Prostate gland (tissue), 2 donors: ENCODE measurements at regions not wholly inside any gene's neighbourhood (a gene's known extent, or its start where the extent isn't known, plus 50 kb on each side); places are given as distances from the start of the nearest gene placed in this dataset.

Experiments used
- POLR2A ChIP-seq: fragments of 450-650 bp; IDR thresholded peaks from one replicate; pipeline ENCODE4 v1.6.1; 2016; ENCODE audit warnings: antibody characterized with exemption, mild to moderate bottlenecking
- POLR2AphosphoS5 ChIP-seq: sonication (generic); formaldehyde crosslinking; IDR thresholded peaks from one replicate; pipeline ENCODE4 v1.6.1; 2017; ENCODE audit warnings: antibody characterized with exemption
- TF ChIP-seq, protein P1 (sequence below), 4 experiments: fragments of 200-600 bp in 2 of 4; fragments of 450-650 bp in 2 of 4; sonication (generic) in 2 of 4; IDR thresholded peaks; 1 replicate in 3 of 4; 2 replicates in 1 of 4; pipeline ENCODE4 v1.5.1; 2016 to 2019; ENCODE audit warnings: antibody characterized with exemption in 4 of 4, mild to moderate bottlenecking in 2 of 4, moderate library complexity in 2 of 4

DNA sequence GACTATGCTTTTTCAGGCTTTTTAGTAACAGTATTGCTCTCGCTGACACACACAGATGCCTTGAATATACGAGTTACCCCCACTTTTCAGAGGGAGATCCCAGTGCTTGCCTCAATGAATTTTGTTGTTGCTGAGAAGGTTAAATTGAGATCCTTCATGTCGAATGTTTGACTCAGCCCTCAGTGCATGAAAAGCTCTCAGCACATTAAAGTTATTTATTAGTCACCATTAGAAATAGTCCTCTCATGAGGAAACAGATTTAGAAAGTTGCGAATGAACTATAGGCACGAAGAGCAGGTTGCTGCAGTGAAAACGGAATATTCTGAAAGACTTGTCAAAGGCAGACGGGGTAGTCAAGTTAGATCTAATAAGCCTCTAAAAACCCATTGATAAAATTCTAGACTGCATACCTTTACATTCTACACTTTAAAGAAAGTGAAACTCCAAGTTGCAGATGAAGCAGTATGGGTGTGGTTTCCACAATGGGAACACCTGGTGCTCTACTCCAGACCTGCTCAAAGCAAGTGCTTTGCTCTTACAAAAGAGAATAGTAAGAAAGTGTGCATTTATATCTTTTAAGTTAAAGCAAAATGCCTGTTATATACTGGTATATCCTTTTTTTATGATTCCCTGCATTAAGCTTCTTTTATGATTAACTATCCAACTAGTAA is 238.1 kb downstream of the MAF start:
- TF ChIP-seq, protein P1, sequence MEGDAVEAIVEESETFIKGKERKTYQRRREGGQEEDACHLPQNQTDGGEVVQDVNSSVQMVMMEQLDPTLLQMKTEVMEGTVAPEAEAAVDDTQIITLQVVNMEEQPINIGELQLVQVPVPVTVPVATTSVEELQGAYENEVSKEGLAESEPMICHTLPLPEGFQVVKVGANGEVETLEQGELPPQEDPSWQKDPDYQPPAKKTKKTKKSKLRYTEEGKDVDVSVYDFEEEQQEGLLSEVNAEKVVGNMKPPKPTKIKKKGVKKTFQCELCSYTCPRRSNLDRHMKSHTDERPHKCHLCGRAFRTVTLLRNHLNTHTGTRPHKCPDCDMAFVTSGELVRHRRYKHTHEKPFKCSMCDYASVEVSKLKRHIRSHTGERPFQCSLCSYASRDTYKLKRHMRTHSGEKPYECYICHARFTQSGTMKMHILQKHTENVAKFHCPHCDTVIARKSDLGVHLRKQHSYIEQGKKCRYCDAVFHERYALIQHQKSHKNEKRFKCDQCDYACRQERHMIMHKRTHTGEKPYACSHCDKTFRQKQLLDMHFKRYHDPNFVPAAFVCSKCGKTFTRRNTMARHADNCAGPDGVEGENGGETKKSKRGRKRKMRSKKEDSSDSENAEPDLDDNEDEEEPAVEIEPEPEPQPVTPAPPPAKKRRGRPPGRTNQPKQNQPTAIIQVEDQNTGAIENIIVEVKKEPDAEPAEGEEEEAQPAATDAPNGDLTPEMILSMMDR (IDR thresholded peaks at IDR 0.05): no peak
- TF ChIP-seq POLR2AphosphoS5 (no peak), POLR2A (no peak)
